GM21515 (cell line): ENCODE measurements at regions not wholly inside any gene's neighbourhood (a gene's known extent, or its start where the extent isn't known, plus 50 kb on each side); places are given as distances from the start of the nearest gene placed in this dataset.

Source experiments
- ATAC-seq: cut with Tn5 transposase; IDR thresholded peaks from one replicate; pipeline ENCODE4 v1.9.1; 2021; ENCODE audit not compliant: unreplicated experiment

DNA sequence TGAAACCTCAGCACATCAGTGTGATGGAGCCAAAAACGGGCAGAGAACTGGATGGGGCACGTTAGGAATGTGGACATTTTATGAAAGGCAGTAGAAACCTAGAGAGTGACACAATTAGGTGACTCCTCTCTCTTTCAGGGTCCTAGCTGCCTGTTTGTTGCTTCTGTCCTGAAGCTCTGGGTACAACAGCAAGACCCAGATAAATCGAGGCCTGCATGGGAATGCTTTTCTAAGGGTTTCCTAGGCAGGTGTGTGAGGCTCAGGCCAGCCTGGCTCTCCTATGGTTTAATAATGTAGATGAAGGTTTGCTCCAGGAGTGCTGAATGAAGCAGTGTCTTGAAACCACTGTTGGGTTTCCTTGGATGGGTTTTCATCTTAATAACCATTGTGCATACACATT, 517.1 kb upstream of the RAB6C start:
- no peak for ATAC-seq

DNA sequence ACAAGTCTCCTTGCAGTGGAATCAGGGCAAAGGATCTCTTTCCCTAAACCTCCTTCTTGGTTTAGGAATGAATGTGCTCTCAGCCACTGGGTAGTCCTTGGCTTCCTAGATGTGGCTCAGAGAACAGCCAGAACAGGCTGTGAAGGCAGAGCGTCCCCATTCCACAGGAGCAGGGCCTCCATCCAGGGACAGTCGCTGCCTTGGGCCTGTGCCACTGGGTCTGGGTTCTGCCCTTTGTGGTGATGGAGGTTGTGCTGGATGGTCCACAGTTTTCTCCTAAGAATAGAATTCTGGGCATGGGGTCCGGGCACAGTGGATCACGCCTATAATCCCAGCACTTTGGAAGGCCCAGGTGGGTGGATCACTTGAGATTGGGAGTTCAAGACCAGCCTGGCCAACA, 516.5 kb upstream of the RAB6C start:
- ATAC-seq = no peak

- ATAC-seq = no peak
These were observed 515.4 kb upstream of the RAB6C start for GRCh38 chr2:129464036-129464435.

DNA sequence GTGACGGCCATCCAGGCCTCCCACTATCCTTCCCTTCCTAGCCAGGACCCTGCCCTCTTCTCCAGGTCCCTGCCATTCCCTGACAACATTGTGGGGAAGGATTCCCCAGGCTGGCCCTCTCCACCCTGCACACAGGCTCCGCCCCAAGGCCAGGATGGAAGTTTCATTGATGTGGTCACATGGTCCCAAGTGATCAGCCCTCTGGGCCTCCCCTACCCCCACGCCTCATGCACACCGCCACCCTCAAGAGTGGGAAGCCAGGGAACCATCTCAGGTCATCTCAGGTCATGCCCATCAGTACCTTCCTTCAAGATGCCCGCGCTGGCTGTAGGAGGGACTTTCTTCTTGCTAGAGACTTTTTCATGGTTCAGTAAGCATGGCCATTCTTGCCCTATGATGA, 514.8 kb upstream of the RAB6C start:
- ATAC-seq = no peak

GRCh38 chr2:129465045-129465444, 514.4 kb upstream of the RAB6C start:
- ATAC-seq = no peak

GRCh38 chr2:129466389-129466788, 513.1 kb upstream of the RAB6C start:
- ATAC-seq = no peak

- ATAC-seq = no peak
These were observed 512.3 kb upstream of the RAB6C start for GRCh38 chr2:129467012-129467779.

- no peak for ATAC-seq
These were observed 511.5 kb upstream of the RAB6C start for GRCh38 chr2:129467941-129468340.

GRCh38 chr2:129468879-129469278, 510.6 kb upstream of the RAB6C start:
- no peak for ATAC-seq

DNA sequence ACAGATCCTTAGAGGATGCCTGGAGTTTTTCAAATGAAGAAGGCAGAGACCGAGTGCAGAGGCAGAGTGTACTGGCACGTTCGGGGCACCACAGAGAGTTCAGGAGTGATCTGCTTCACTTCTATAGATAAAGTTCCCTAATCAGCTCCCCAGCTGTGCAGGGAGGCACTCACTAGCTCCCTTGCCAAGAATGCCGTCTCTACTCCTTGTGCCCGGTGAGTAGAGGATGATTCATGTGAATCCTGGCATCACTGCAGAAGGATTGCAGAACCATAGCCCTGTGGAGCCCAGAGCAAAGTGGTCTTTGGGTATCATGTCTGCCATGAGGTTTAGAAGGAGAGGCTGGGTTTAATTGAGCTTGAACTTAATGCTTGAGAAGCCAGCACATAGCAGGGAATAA, 510.1 kb upstream of the RAB6C start:
- no peak for ATAC-seq

- no peak for ATAC-seq
These were observed 509.6 kb upstream of the RAB6C start for GRCh38 chr2:129469871-129470270.

DNA sequence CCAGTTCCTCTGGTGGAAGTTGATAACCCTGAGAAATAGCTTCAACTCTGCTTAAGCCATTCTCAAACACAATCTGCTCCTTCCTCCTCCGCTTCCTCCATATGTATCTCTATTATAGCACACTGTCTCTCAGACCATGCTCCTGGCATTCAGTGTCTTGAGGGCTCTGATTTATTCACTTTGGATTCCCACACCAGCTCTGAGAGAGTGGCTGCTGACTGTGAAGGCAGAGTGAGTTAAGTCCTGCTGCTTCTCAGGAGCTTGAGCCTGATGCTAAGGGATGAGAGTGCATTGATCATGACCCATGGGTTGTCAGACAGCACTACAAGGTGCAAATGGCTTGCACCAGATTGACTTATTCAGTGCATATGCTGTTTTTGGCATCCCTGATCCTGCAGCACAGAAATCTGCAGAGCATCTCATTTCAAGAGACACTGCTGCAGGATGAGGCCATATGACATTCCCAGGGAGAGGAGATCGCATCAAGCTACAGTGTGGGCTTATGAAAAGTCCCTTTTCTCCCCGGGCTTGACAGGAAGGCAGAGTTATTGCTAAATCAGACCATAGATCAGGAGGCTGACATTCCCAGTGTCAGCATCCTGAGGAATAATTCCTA, 500.5 kb upstream of the RAB6C start:
- no peak for ATAC-seq

DNA sequence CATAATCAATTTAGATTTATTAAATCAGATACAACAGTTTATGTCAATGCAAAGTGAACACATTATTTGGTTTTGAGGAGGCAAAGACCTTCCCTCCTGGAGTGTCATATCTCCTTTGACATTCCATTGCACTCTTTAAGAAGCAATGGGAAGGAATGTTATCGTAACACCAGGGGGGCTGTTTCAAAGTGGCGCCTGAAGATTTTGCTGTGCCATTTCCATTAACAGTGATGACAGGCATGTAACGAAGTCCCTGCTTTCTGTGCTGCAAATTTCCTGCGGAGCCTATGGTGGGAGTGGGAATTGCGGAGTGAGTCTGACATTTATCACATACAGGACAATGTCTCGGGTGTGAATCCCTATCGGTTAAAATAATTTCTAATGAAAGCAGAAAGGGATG, 499.6 kb upstream of the RAB6C start:
- ATAC-seq = no peak

GRCh38 chr2:129480790-129481189, 498.7 kb upstream of the RAB6C start:
- no peak for ATAC-seq

GRCh38 chr2:129481306-129482219, 497.9 kb upstream of the RAB6C start:
- no peak for ATAC-seq

- no peak for ATAC-seq
These were observed 496.8 kb upstream of the RAB6C start for GRCh38 chr2:129482626-129483025.

- peak; percentile 91 for ATAC-seq
These were observed 496.1 kb upstream of the RAB6C start for GRCh38 chr2:129483366-129483765.

- ATAC-seq = no peak
These were observed 494.2 kb upstream of the RAB6C start for GRCh38 chr2:129484999-129485897.

DNA sequence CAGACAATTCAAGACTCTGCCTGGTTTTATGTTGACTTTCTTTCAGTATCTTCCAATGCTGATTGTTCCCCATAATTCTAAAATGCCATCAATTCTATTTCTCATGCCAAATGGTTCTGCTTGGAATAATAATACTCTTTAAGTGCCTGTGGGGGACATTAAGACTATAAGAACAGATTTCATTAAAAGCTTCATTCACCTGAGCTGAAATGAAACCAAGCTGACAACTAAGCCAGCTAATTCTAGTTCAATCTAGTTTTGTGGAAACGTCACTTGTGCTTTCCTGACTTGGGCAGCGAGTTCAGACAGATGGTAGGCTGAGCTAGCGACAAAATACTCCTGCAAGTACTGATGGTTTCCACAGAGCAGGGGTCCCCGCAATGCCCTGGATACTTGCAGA, 491.1 kb upstream of the RAB6C start:
- no peak for ATAC-seq

GRCh38 chr2:129490641-129491040, 488.8 kb upstream of the RAB6C start:
- ATAC-seq = no peak

DNA sequence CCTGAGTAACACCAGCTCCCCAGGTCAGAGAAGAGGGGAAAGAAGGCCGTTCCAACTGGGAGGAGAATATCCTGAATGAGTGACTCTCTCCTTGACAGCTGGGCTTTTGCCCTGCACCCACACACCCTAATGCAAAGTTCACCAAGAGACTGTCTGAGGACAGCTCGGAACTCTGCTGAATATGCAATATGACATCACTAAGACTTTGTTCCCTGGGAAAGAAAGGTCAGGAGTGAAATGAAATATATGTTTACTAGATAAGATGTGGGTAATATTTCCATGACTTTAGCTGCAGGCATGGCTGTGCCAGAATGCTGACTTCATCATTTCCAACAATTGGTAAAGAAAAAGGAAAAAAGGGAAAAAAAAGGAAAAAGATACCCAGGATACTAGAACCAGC, 488.2 kb upstream of the RAB6C start:
- ATAC-seq = no peak
